IMR-90 (cell line): ENCODE measurements at regions not wholly inside any gene's neighbourhood (a gene's known extent, or its start where the extent isn't known, plus 50 kb on each side); places are given as distances from the start of the nearest gene placed in this dataset.

ENCODE experiments used
- BHLHE40 ChIP-seq: fragments of 150-350 bp; IDR thresholded peaks from 2 replicates; pipeline ENCODE4 v1.6.1; 2016; ENCODE audit warnings: mild to moderate bottlenecking, low read depth, low read length
- CEBPB ChIP-seq: IDR thresholded peaks from 2 replicates; pipeline ENCODE4 v1.6.1; 2012; ENCODE audit warnings: low read depth, low read length, improper control_type of control experiment
- CHD1 ChIP-seq: IDR thresholded peaks from 2 replicates; pipeline ENCODE4 v1.6.1; 2012; ENCODE audit warnings: low read depth, low read length, improper control_type of control experiment
- FOS ChIP-seq: fragments of 150-350 bp; IDR thresholded peaks from 2 replicates; pipeline ENCODE4 v1.6.1; 2016; ENCODE audit warnings: low read depth, low read length
- MAFK ChIP-seq: IDR thresholded peaks from 2 replicates; pipeline ENCODE4 v1.6.1; 2012; ENCODE audit warnings: low read depth, low read length, improper control_type of control experiment
- MAZ ChIP-seq: IDR thresholded peaks from 2 replicates; pipeline ENCODE4 v1.6.1; 2012; ENCODE audit warnings: low read depth, mild to moderate bottlenecking, low read length, improper control_type of control experiment, moderate library complexity, borderline replicate concordance
- MXI1 ChIP-seq: IDR thresholded peaks from 2 replicates; pipeline ENCODE4 v1.6.1; 2012; ENCODE audit warnings: low read depth, mild to moderate bottlenecking, low read length, moderate library complexity, borderline replicate concordance
- POLR2A ChIP-seq: IDR thresholded peaks from 2 replicates; pipeline ENCODE4 v1.6.1; 2012; ENCODE audit warnings: mild to moderate bottlenecking, low read depth, low read length
- RAD21 ChIP-seq: IDR thresholded peaks from 2 replicates; pipeline ENCODE4 v1.6.1; 2012; ENCODE audit warnings: low read length, improper control_type of control experiment
- RCOR1 ChIP-seq: IDR thresholded peaks from 2 replicates; pipeline ENCODE4 v1.6.1; 2012; ENCODE audit warnings: mild to moderate bottlenecking, low read length, improper control_type of control experiment; ENCODE audit not compliant: insufficient replicate concordance
- RFX5 ChIP-seq: IDR thresholded peaks from 2 replicates; pipeline ENCODE4 v1.8.0; 2012; ENCODE audit warnings: low read depth, mild to moderate bottlenecking, low read length, moderate library complexity
- SMC3 ChIP-seq: fragments of 150-350 bp; IDR thresholded peaks from 2 replicates; pipeline ENCODE4 v1.6.1; 2016; ENCODE audit warnings: low read depth, mild to moderate bottlenecking, antibody characterized with exemption, low read length, moderate library complexity
- TF ChIP-seq, protein P1 (sequence below): conservative IDR thresholded peaks from 2 replicates; pipeline ENCODE4 v1.5.1; 2012; ENCODE audit warnings: mild to moderate bottlenecking, low read depth, low read length, improper control_type of control experiment
- TF ChIP-seq, protein P2 (sequence below): fragments of 150-350 bp; IDR thresholded peaks from 2 replicates; pipeline ENCODE4 v1.6.1; 2017; ENCODE audit warnings: mild to moderate bottlenecking, antibody characterized with exemption, low read length, low read depth

DNA sequence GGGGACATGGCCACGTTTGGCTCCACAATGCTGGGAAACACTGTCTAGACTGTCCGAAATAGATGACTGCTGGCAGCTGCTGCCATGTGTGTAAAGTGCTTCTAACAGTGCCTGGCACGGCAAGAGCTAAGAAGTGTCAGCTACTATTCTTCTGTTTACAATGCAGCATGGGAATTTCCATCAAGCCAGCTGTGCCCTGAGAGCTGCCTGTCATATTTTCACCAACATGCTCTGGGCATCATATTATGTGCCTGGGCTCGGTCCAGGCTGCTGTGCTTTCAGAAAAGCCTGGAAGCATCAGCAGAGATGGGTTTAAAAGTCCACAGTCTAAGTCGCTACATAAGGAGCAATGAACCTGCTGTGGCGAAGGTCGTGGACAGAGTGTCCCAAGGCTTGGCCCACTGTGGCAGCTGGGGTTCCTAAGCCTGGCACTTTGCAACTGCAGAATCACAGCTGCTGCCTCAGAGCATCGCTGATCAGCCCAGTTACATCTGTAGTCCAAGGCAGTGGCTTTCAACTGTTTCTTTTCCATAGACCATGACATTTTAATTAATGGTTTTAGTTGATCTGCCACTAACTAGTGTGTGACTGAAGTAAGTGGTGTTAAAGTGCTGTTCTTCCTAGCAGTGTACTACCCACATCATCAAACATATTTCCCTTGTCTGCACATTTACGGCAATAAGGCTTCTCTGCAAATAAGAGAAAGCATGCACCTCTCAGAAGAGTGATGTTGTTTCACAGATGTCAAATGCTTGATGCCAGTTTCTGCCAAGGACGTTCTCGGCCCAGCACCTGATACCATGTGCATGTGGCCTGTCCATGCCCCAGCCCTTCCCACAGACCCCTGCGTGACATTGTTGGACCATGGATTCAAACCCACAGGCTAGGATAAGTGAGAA, 95.7 kb upstream of the C1QTNF9B start:
- TF ChIP-seq, protein P1, sequence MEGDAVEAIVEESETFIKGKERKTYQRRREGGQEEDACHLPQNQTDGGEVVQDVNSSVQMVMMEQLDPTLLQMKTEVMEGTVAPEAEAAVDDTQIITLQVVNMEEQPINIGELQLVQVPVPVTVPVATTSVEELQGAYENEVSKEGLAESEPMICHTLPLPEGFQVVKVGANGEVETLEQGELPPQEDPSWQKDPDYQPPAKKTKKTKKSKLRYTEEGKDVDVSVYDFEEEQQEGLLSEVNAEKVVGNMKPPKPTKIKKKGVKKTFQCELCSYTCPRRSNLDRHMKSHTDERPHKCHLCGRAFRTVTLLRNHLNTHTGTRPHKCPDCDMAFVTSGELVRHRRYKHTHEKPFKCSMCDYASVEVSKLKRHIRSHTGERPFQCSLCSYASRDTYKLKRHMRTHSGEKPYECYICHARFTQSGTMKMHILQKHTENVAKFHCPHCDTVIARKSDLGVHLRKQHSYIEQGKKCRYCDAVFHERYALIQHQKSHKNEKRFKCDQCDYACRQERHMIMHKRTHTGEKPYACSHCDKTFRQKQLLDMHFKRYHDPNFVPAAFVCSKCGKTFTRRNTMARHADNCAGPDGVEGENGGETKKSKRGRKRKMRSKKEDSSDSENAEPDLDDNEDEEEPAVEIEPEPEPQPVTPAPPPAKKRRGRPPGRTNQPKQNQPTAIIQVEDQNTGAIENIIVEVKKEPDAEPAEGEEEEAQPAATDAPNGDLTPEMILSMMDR, result no peak
- TF ChIP-seq FOS (no peak), POLR2A (no peak), RAD21 (no peak), RCOR1 (no peak), SMC3 (no peak), MXI1 (no peak), BHLHE40 (no peak), MAFK (no peak), CEBPB (no peak), MAZ (no peak), RFX5 (no peak), CHD1 (no peak)
- TF ChIP-seq, protein P2, sequence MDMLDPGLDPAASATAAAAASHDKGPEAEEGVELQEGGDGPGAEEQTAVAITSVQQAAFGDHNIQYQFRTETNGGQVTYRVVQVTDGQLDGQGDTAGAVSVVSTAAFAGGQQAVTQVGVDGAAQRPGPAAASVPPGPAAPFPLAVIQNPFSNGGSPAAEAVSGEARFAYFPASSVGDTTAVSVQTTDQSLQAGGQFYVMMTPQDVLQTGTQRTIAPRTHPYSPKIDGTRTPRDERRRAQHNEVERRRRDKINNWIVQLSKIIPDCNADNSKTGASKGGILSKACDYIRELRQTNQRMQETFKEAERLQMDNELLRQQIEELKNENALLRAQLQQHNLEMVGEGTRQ, result no peak
